Activated T-cell treated with anti-CD3 and anti-CD28 coated beads for 48 hours (primary cell): ENCODE measurements at regions not wholly inside any gene's neighbourhood (a gene's known extent, or its start where the extent isn't known, plus 50 kb on each side); places are given as distances from the start of the nearest gene placed in this dataset.
"Not testable (repeated sequence)": the region's sequence is repeated elsewhere in the genome, so short reads cannot be mapped to it uniquely, and the experiment has no call there.

Experiments used
- DNase-seq: peaks from one replicate; pipeline ENCODE4 v3.0.0-alpha.2; 2020; ENCODE audit warnings: low read depth

DNA sequence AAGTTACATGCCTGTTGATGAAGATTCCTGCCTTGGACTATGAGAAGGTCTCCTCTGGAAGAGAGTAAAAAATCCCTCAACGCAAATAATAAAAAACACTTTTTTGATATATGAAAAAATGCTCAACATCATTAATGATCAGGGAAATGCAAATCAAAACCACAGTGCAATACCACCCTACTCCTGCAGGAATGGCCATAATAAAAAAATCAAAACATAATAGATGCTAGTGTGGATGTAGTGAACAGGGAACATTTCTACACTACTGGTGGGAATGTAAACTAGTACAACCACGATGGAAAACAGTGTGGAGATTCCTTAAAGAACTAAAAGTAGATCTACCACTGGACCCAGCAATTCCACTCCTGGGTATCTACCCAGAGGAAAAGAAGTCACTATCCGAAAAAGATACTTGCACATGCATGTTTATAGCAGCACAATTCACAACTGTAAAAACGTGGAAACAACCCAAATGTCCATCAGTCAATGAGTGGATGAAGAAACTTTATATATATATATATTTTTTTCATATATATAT is 352.1 kb downstream of the SOX9 start:
- DNase-seq: not testable (repeated sequence)

DNA sequence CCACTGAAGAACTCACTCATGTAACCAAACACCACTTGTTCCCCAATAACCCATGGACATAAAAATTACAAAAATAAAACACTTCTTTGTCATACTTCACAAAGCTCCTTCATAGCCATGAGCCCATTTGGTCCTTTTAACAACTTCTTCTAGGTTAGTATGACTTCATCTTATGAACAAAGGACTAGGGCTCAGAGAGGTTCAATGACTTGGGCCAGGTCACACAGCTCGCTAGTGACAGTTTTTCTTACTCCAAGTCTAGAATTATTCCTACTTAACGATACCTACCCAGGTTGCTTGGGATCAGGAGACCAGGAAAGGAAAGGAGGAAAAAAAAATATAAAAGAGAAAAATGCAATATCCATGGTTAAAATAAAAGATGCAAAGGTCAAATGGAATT is 353.4 kb downstream of the SOX9 start:
- DNase-seq: no peak

DNA sequence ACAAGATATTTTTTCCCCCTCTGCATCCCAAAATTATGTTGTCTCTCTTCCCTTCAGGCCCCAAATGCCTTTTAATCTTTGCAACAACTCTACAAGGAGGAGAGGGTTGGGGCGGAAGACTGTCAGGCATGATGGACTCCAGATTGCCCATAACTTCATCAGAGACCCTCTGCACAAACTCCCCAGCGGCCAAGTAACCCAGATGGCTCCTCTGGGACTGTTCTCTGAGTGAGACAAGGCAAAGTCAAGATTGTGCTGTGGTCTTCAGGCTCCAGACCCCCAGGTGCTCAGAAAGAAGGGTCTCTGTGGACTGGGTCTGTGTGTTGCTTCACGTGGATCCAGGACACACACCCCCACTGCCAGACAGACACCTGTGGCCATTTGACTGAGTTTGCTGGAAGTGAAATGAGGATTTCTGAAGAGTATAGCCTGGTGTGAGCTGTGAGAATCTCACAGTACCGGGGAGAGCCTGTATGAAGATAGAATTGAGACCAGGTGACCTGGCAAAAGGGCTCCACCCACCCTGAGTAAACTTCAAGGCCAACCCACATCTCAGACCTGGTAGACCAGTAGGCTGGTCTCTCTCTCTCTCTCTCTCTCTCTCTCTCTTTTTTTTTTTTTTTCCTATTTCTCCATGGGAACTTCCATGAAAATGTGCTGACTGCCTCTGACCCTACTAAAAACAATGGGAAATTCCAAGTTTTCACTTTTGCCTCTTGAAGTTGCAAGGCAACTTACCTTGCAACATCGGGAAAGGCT is 354.1 kb downstream of the SOX9 start:
- DNase-seq: no peak

DNA sequence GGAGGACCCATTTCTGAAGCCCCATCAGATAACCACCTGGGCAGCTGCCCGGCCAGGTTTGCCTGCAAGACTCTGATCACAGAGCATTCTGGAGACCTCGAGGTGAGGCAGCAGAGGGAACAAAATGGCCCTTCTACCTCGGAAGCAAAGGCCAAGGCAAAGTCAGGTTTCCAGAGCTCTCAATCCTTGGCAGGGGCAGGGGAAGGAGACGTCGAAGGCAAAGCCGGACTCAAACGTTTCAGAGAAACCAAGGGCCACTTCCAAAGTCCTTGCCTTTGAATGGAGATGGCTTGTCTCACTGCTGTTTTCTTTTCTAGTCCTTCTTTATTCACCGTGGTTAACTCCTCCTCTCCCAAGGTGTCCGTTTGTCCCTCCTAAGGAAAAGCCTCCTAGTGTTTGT is 355.3 kb downstream of the SOX9 start:
- DNase-seq: no peak

DNA sequence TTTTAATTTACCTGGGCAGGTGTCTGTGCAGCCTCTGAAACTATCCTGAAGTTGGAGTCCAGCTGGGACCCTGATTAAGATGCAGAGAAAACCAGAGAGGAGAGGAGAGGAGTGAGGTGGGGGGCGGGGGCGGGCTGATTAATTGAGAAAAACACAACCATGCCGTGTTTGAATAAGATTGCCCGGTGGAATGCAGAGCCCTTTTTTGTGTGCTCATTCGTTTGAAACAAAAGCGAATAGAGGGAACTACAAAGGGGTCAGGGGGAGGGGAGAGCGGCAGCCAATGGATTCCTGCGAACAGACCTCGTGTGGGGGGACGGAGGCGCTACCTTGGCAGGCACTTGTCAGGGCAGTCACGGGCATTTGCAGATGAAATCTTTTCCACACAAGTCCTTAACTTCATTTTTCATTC is 355.8 kb downstream of the SOX9 start:
- DNase-seq: no peak

DNA sequence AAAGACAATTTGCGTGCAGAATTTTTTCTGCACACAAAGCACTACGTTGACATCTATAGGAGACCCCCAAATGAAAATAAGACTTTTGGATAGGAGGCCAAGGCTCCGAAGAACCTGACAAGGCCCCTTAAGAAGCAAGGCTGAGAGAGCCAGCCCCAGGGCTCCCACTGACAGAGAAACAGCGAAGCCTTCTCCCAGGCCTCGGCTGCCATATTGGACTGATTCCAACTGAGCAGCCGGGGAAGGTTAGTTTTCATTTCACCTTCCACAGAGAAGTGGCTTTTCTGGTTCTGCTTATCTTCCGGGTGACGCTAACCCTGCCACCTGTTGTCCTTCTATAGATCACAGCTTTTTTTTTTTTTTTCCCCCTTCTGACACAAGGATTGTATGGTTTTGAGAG is 356.7 kb downstream of the SOX9 start:
- DNase-seq: no peak

DNA sequence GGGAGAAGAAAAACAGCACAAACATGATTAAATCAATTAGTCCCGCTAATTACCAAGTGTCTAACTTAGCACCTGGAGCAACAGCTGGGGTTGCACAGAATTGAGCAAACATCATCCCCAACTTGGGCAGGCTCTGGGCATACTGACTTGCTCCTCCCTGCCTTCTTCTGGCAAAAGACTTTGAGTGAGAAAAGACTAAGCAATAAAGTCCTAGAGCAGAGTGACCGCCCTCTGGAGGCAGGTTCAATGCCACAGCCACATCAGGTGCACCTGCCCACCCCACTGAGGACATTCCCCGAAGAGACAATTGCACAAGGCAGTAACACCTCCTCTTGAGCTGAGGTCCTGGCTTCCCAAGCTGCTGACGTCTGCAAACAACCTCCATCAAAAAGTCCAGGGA is 358.3 kb downstream of the SOX9 start:
- DNase-seq: no peak

DNA sequence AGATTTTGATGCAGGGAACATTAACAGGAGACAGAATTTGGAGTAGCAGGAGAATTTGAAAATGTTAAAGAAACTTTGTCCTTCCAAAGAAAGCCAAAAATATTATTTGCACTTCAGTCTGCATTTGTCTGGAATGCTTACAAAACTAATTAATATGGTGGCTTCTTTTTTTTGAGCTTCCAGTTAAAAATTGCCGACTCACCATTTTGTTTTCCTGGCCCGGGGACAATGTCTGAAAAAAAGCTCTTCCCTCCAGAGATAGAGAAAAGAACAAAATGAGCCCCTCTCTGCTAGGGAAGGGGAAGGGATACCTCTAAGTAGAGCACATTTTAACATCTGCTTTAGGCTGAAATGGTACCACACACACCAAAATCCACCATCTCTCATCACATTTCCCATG is 360.8 kb downstream of the SOX9 start:
- no peak for DNase-seq

DNA sequence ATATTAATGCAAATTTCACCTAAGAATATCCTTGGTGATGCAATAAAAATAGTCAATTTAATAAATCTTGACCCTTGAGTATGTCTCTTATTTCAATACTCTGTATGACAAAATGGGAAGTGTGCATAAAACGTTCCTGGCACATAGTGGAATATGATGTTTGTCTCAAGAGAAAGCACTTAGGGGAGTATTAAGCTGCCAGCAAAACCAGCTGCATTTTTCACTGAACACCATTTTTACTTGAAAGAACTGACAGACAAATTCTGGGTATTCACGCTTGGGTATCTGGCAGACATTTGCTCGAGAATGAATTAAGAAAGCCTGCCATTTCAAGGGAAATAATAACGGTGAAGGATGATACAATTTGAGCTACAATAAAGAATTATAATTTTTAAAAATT is 364.8 kb downstream of the SOX9 start:
- no peak for DNase-seq

DNA sequence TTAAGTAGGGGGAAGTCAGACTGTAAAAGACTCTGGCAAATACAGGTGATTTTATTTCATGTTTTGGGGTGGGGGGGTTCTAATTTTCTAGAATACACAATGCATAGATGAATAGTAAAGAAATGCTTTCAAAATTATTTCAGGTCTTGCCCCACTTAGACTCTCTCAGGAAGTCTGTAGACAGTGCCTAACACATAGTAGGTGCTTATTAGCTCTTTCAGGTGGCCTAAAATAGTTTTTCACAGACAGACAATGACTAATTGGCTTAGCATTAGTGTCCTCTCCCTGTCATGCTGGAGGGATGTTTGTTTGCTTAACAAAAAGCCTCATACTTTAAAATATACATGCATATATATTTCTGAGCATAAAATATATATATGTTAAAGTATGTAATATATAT is 366.0 kb downstream of the SOX9 start:
- DNase-seq: no peak

DNA sequence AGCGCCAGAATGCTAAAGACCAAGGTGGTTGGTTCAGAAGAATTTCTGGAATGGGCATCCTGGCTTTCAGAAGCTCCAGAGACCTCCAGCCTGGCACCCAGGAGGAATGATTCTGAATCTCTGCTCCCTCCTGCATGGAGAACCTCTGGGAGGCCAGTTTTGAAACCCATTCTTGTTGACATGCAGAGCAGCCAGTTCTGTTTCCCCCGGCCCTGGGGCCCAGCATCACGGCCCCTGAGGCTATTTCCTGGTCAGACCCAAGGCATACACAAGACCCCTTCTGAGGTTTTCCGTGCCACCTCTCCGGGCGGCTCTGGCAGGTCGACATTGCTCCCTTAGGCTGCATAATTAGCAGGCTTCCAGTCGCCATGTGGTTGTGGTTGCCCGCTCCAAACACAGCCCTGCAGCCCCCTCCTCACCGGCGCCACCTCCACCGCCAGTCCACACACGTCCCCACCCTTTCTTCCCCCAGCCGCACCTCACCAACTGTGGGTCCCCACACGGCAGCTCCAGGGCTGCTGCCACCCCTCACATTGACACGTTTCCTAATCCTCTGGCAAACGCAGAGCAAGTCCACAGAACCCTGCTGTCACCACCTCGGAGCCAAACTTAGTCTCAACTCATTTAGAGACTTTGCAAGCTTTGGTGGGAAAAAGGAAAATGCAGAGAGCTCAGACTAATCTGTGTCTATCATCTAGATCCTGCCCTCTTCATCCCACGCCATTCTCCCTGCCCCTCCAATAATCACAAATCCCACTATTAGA is 367.1 kb downstream of the SOX9 start:
- DNase-seq: no peak

DNA sequence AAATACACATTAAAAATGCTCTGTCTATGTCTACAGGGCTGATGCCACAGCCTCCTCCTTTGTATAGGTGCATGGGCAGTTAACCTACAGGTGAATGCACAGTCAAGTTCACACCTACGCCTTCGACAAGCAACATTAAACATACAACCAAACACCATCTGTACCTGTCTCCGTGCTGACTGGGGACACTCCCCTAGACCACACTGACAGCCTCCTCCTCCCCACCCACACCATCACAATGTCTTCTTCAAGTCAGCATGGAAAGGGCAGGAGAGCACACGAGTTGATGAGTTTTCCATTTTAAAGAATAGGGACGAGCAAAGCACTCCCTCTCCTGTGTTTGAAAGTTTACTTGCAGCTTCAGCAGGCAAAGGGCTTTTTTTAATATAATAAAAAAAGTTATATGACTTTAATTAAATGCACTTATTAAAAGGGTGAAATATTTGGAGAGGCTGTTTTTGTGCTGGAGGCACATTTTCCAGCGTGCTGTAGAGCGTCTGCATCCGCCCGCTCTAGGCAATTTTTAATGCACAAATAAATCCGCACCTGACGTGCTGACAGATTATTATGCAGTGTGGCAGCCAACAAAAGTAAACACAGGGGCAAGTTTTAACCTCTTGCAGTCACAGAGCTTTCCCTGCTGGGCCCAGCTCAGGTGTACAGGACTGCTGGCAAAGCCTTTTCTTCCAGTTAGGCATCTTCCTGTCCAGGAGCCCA is 367.9 kb downstream of the SOX9 start:
- DNase-seq: no peak

DNA sequence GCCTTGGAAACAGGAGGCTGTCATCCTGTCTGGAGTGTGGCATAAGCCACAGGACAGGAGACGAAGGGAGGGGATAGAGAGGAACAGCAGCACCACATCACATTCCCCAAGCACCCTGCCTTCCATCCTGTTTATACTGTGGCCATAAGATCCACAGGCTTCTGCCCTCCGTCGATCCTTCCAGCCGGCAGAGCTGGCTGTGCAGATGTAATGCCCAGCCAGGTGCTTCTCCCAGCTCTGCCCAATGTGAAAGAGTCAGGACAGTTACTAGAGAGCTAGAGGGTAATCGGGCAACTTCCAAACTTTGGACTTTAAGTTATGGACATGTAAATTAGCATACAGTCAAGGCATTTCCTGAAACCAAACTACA is 368.4 kb downstream of the SOX9 start:
- DNase-seq: no peak

DNA sequence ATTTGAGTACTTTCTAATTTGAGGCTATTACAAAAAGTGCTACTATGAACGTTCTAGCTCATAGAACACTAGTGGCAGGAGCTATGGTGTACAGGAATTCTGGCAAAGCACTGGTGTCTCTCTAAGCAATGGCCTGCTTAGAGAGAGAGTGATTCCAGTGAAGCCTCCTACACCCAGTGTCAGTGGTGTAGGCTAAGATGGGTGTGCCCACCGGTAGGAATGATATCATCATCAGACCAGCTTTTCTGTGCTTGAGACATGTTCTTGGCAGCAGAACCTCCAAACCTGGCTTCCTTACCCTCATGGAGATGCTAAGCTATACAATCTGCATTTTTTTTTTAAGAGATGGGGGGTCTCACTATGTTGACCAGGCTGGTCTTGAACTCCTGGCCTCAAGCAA is 370.3 kb downstream of the SOX9 start:
- DNase-seq: no peak

DNA sequence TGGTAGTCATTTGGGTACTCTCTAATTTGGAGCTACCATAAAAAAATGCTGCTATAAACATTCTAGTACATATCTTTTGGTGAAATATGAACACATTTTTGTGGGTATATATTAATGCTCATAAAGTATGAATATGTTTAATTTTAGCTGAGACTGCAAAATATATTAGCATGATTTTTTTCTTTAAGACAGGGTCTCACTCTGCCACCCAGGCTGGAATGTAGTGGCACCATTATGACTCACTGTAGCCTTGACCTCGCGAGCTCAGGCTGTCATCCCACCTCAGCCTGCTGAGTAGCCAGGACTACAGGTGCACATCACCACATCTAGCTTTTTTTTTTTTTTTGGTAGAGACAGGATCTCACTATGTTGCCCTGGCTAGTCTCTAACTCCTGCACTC is 371.7 kb downstream of the SOX9 start:
- DNase-seq: no peak

DNA sequence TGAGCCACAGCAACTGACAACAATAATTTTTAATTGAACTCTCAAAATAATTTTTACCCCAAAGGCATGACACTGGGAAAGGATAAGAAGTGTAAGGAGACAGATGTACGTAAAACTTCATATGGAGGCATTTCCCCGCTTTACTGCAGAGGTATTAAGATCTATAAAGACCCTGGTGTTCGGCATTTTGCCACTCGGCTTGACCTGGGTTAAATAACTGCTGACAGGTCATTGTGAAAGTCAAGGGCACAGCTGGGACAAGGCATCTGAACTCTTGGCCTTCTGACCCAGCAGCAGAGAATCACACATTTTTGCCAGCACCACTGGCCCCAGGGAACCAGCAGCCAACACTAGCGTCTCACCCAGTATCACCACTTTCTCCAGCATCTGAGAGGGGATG is 372.1 kb downstream of the SOX9 start:
- DNase-seq: no peak

DNA sequence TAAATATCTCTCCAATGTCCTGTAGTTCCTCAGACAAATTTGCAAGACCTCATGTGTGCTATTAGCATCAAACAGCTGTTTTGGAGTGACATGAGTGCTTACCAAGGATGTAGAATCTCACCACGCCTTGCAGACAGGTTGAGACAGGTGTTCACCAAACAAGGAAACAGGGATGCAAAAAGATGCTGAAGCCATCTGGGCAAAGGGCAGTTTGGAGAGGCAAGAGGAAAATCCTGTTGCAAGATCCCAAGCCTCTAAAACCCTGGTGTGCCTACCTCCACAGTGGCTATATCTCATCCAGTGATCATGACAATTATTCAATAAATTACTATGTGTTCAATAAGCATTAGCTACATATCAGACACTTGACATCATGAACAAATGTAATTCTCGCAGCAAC is 373.7 kb downstream of the SOX9 start:
- DNase-seq: no peak

DNA sequence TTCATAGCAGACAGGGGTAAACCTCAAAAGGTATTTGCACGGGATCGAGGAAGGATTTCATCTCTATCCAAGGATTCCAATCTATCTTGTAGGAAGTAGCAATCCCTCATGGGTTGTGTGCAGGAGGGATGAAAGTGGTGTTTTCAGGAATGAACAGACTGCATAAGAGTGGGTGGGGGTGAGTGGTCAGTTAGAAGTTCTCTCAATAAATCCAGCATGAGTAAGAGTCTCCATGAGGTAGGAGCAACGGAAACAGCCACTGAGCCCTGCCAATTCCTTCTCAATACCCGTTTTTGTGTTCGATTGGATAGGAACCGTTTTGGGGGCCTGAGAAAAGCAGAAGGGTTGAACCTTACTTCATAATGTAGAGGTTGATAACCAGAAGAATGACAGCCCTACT is 375.6 kb downstream of the SOX9 start:
- no peak for DNase-seq

DNA sequence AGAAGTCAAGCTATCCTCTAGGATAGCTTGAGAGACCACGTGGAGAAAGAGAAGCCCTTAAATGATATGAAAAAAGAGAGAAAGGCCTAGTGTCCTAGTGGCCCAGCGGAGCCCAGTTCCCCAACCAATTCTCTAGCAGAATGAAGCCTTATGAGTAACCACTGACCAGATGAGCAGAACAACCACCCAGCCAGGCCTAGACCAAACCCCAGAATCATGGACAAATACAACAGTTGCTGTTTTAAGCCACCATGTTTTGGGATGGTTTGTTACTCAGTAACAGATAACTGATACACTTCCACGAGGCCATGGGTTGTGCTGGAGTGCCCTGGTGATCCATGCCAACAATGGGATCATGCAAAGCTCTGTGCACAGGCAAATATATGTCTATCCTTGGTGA is 377.1 kb downstream of the SOX9 start:
- DNase-seq: no peak

DNA sequence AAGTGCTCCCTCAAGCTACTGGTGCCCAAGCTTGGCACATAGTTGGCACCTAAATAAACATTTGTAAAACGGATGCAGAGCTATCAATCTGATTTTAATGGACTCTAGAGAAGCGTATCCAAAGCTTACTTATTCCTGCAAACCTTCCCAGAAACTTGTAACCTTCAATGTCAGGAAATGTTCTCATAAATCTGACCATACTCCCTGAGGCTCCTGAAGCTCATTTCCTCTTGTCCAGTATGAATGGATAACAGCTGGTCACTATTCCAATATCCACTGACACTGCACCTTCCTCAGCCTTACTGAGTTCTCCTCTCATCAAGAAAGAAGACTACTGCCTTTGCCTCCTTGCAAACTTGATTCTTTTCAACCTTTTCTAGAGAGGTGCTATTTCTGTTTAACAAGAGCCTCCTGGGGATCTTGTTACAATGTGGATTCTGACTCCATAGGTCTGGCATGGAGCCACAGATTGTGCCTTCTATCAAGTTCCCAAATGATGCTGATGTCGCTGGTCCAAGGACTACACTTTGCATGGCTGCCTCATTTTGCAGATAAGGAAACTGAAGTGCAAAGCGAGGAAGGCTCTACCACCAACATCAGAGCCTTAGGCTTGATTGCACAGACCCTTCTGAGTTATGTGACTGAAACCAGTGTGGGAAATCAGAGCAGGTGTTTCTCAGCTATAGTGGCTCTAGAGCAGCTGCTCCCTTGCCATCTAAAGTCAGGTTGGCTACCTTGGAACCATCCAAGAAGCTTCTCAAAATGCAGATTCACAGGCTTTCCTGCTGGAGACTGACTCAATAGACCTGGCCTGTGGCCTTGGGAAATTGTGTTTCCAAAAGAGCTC is 377.8 kb downstream of the SOX9 start:
- DNase-seq: no peak

DNA sequence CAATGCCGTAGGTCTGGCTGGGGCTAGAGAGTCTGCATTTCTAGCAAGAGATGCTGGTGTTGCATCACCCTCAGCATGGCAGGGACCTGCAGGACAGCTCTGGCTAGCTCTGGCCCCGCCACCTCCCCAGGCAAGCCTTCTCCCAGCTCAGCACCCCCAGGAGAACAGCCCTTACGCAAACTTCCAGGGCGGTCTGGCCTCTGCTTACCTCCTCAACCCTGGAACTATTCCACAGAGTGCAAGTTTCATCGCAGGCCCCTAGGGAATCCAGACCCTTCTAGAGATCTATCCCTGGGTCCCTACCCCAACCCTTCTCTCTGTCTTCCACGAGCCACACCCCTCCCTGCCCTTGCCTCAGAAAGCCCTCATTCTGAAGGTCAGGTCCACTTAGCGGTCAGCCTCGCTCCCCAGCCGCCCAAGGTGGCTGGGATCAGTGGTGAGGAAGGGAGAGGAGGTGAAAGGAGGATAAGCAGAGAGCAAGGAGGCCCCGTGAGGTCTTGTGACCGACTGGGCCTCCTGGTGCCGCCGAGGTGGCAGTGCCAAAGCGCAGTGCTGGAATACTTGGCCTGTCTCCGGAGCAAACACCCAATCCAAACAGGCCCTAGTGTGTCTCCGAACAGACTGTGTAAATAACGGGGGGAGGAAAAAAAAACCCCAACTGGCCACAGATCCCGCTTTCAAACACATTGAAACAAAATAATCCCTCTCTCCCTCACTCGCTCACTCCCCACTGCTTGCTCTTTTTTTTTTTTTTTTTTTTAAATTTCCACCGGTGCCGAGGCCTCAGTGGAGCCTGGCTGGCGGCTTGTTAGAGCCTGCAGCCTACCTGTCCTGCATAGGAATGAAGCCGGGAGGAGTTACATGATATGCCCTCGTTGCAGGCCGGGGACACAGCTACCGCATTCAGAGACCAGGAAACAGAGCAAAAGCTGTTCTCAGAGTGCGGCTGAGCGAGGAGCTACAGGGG is 380.9 kb downstream of the SOX9 start:
- DNase-seq: no peak
